AG10803 (cell line): ENCODE measurements at regions not wholly inside any gene's neighbourhood (a gene's known extent, or its start where the extent isn't known, plus 50 kb on each side); places are given as distances from the start of the nearest gene placed in this dataset.

ENCODE experiments used
- DNase-seq: peaks from one replicate; pipeline ENCODE4 v3.0.0; 2010; ENCODE audit warnings: low read depth
- H3K4me3 ChIP-seq: 2 replicates; pipeline ENCODE4 v1.5.1; 2011; ENCODE audit warnings: mild to moderate bottlenecking, low read length, control low read depth
- TF ChIP-seq, protein P1 (sequence below): conservative IDR thresholded peaks from 2 replicates; pipeline ENCODE4 v1.5.1; 2011; ENCODE audit warnings: mild to moderate bottlenecking, low read length, control low read depth, inconsistent platforms

- TF ChIP-seq, protein P1, sequence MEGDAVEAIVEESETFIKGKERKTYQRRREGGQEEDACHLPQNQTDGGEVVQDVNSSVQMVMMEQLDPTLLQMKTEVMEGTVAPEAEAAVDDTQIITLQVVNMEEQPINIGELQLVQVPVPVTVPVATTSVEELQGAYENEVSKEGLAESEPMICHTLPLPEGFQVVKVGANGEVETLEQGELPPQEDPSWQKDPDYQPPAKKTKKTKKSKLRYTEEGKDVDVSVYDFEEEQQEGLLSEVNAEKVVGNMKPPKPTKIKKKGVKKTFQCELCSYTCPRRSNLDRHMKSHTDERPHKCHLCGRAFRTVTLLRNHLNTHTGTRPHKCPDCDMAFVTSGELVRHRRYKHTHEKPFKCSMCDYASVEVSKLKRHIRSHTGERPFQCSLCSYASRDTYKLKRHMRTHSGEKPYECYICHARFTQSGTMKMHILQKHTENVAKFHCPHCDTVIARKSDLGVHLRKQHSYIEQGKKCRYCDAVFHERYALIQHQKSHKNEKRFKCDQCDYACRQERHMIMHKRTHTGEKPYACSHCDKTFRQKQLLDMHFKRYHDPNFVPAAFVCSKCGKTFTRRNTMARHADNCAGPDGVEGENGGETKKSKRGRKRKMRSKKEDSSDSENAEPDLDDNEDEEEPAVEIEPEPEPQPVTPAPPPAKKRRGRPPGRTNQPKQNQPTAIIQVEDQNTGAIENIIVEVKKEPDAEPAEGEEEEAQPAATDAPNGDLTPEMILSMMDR, result no peak
- DNase-seq, result peak; percentile 47
Measured at GRCh38 chr17:13776027-13776551, 174.4 kb upstream of the HS3ST3A1 start.

GRCh38 chr17:13777003-13777402, 175.3 kb upstream of the HS3ST3A1 start:
- H3K4me3 ChIP-seq, result no peak overlapping the region
- TF ChIP-seq, protein P1, result no peak
- no peak for DNase-seq

More at GRCh38 chr17:13776027-13776551, 174.4 kb upstream of the HS3ST3A1 start:
- H3K4me3 ChIP-seq, result no peak overlapping the region

DNA sequence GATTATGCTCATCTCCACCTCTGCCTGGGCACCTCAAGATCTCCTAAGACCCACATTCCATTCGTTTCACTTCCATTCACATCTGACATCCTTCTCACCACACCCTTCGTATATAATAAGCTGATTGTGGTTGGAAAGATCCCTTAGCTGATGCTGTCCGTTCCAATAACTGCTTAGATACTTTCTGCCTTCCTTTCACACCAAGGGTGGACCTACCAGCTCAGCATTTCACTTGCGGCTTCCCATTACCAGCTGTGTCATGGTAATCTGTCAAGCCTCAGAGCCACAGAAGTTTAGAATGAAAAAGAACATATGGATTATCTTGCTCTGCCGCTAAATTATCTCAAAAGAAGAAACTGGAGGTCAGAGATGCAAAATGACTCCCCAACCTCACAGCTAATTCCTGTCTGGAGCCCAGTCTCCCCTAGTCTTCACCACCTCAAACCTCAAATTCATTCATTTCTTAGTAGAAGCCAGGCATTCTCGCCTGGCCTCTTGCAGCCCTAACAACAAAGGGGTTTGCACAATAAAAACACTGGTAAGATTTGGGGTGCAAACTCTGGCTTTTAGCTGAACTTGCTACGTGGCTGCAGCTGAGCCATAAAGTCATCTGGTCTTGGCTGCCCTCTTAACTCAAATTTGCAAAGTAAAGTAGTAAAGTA, 182.8 kb upstream of the HS3ST3A1 start:
- no peak overlapping the region for H3K4me3 ChIP-seq
- DNase-seq, result no peak
- TF ChIP-seq, protein P1, result no peak

DNA sequence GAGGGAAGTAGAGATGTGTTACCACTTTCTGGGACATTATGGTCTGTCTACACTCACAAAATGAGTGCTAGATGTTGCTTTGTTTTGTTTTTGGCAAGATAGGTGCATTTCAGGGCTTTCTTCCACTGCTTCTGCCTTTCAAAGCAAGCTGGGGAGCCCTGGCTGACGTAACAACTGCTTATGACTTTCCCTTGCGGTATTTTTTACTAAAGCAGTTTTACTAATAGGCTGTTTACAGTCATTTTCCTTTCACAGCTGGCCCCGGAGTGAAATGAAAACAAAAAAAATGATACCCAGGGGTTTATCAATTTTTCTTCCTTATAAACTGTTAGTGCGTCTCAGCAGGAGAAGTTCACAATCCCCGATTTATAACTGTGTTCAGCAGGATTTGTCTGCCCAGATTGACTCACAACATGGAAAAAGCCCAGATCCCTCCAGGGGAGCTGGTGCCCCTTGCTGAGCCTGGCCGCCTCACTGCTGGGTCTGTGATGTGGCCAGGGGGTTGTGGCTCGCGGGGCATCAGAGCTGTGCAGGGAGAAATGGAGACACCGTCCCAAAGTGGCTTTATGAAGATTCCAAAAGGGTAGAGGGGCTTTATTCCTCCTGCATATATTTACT, 184.4 kb upstream of the HS3ST3A1 start:
- peak; percentile 50 for DNase-seq
- H3K4me3 ChIP-seq, result no peak overlapping the region
- TF ChIP-seq, protein P1, result no peak

- TF ChIP-seq, protein P1, result no peak
- H3K4me3 ChIP-seq, result no peak overlapping the region
- DNase-seq, result no peak
Measured at GRCh38 chr17:13787636-13788035, 185.9 kb upstream of the HS3ST3A1 start.

GRCh38 chr17:13788385-13788784, 186.7 kb upstream of the HS3ST3A1 start:
- H3K4me3 ChIP-seq, result no peak overlapping the region
- DNase-seq, result no peak

More at GRCh38 chr17:13788385-13788784, 186.7 kb upstream of the HS3ST3A1 start:
- TF ChIP-seq, protein P1, result no peak
